ENCODE measurements at regions not wholly inside any gene's neighbourhood (a gene's known extent, or its start where the extent isn't known, plus 50 kb on each side); places are given as distances from the start of the nearest gene placed in this dataset.
A peak's percentile ranks its signal among the peaks of the same experiment; 100 is the strongest.

DNA sequence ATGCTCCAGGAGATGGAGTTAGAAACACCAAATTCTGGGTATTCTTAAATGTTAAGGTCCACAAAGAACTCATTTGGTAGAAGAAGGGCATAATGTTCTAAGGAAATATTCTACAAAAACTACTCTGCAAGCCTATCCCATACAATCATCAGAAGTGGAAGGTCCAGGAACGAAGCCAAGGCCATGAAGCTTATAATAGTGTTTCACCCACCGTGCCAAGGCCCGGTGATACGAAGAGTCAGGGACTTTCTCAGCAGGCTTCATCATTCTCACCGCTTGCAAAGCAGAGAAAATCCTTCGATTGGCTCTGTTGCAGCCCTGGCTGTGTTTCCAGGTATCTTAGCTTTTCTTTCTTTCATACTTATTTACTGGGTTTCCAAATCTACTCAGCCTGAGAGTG is 351.9 kb upstream of the CELF2 start:
- no peak overlapping the region for H3K4me3 ChIP-seq (ENCODE audit: low read depth, low read length)

DNA sequence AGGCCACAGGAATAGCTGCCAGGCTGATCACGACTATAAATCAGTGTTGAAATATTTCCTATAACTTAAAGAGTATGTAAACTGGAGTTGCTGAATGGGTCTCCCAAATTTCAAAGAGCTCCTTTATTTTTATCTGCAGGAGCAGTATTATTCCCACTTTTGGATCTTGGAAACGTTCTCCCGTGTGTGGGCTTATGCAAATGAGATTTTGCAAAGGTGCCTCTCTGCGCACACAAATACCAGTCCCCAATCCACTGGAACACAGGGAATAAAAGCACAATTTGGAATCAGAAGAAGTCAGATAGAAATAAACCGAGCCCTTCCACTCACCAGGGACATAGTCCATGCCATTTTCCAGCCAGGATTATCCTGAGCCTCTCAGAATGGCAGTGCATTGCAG is 350.2 kb upstream of the CELF2 start:
- TF ChIP-seq, protein P1, sequence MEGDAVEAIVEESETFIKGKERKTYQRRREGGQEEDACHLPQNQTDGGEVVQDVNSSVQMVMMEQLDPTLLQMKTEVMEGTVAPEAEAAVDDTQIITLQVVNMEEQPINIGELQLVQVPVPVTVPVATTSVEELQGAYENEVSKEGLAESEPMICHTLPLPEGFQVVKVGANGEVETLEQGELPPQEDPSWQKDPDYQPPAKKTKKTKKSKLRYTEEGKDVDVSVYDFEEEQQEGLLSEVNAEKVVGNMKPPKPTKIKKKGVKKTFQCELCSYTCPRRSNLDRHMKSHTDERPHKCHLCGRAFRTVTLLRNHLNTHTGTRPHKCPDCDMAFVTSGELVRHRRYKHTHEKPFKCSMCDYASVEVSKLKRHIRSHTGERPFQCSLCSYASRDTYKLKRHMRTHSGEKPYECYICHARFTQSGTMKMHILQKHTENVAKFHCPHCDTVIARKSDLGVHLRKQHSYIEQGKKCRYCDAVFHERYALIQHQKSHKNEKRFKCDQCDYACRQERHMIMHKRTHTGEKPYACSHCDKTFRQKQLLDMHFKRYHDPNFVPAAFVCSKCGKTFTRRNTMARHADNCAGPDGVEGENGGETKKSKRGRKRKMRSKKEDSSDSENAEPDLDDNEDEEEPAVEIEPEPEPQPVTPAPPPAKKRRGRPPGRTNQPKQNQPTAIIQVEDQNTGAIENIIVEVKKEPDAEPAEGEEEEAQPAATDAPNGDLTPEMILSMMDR (IDR thresholded peaks at IDR 0.05; ENCODE audit: borderline replicate concordance, insufficient read depth, low read depth, low read length): no peak
- H3K4me3 ChIP-seq (ENCODE audit: low read depth, low read length): no peak overlapping the region

More for the DNA sequence above, 351.9 kb upstream of the CELF2 start:
- TF ChIP-seq, protein P1 (IDR thresholded peaks at IDR 0.05; ENCODE audit: borderline replicate concordance, insufficient read depth, low read depth, low read length): no peak

DNA sequence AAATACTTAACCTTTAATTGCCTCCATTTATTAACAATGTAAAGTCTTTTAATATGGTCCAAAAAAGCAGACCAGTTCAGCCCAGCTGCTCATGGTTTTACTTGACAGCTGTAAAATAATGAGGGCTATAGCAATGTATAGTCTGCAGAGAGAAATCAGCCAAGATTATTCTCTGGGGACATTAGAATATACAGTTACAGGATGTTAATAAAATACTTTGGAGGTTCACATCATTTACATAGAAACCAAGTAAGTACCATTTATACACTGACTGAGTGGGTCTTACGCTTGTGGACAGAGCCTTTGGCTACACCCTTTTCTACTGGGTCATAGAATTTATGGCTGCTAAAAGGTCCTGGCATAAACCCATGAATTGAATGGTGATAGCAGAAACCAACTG is 340.7 kb upstream of the CELF2 start:
- TF ChIP-seq, protein P1 (IDR thresholded peaks at IDR 0.05; ENCODE audit: borderline replicate concordance, insufficient read depth, low read depth, low read length): no peak
- no peak overlapping the region for H3K4me3 ChIP-seq (ENCODE audit: low read depth, low read length)

DNA sequence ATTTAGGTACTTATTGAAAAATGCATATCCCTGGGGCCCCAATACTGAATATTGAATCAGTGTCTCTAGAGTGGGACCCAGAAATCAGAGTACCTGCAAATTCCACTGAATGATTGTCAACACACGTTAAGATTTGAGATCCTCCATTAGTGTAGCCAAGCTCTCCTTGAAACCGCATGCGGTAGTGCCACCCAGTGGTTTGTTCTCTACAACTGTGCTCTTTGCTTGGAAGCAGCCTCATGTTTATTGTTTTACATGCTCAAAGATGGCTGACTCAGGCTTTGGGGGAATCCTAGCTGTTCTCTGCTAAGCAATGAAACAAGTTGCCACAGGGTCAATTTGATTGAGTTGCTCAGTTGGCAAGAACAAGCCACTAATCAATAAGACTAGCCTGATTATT is 340.2 kb upstream of the CELF2 start:
- TF ChIP-seq, protein P1 (IDR thresholded peaks at IDR 0.05; ENCODE audit: borderline replicate concordance, insufficient read depth, low read depth, low read length): peak; percentile 46
- no peak overlapping the region for H3K4me3 ChIP-seq (ENCODE audit: low read depth, low read length)

DNA sequence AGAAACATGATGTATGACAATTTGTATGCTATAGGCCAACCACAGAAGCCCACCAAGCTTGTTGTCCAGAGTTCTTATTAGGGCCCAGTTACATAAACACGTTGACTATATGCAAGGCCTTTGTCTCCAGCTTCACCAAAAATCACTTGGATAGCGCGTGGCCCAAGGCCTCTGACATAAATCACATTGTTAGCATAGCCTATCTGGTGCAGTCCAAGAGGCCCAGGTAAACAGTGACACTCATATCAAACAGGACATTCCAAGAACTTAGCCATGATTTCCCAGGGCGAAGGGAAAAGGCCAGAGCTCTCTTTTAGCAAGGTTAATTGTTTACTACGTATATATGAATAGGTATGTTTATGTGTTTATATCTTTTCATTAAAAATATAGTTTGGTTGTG is 337.2 kb upstream of the CELF2 start:
- TF ChIP-seq, protein P1 (IDR thresholded peaks at IDR 0.05; ENCODE audit: borderline replicate concordance, insufficient read depth, low read depth, low read length): no peak
- no peak overlapping the region for H3K4me3 ChIP-seq (ENCODE audit: low read depth, low read length)

DNA sequence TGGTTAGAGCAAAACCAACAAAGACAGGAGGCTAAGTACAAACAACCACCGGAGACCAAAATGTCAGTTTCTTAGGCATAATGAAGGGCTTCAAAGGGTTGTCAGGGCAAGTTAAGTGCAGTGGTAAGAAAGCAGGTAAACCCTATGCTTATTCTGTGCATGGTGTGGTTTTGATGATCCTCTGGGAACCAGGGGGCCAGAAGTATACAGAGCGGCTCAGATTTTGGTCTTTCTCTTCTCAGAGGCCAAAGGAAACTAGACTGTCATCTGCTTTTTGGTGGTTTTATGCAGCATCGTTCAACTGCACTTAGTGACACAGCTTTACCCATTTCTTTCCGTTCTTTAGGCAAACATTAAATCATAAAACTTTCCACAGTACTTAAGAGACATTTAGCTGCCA is 332.7 kb upstream of the CELF2 start:
- no peak overlapping the region for H3K4me3 ChIP-seq (ENCODE audit: low read depth, low read length)
- TF ChIP-seq, protein P1 (IDR thresholded peaks at IDR 0.05; ENCODE audit: borderline replicate concordance, insufficient read depth, low read depth, low read length): no peak

GRCh38 chr10:10685566-10685965 is 332.1 kb upstream of the CELF2 start:
- TF ChIP-seq, protein P1 (IDR thresholded peaks at IDR 0.05; ENCODE audit: borderline replicate concordance, insufficient read depth, low read depth, low read length): no peak
- no peak overlapping the region for H3K4me3 ChIP-seq (ENCODE audit: low read depth, low read length)

All from GM12875 (cell line).